ENCODE measurements at regions not wholly inside any gene's neighbourhood (a gene's known extent, or its start where the extent isn't known, plus 50 kb on each side); places are given as distances from the start of the nearest gene placed in this dataset.

- TF ChIP-seq CTCF (IDR thresholded peaks at IDR 0.05) (no peak), POLR2A (IDR thresholded peaks at IDR 0.05) (no peak)
Observed at GRCh38 chr2:145987793-145988192, 1467.9 kb upstream of the ZEB2 start.
